ENCODE measurements at regions not wholly inside any gene's neighbourhood (a gene's known extent, or its start where the extent isn't known, plus 50 kb on each side); places are given as distances from the start of the nearest gene placed in this dataset.

DNA sequence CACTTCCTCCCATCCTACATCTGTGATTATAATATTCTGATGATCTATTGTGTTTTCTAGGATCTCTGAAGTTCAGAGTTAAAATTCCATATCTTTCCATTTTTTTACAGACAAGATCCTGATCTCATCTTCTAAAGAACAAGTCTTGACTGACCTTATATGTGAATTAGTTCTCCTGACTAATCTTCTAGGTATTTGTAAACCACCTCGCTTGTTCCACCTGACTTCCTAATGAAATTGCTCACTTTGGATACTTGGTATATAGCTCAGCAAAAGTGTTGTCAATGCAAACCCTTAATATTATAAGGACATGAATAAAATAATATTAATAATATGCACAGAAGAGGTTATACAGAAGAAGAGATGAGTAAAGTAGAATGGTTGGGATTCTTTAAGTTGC, 68.2 kb upstream of the NR4A3 start:
- DNase-seq (ENCODE audit: low spot score) (no peak), ATAC-seq (no peak)
- Mint-ChIP-seq H3K27me3 (ENCODE audit: low read depth) (no peaks in the 10 kb centered on the region), H3K4me1 (peaks cover 5% of the 10 kb centered on the region), H3K4me3 (no peak overlapping the region), H3K36me3 (no peaks in the 10 kb centered on the region), H3K27ac (no peak overlapping the region), H3K9me3 (no peaks in the 10 kb centered on the region)
- ChIA-PET CTCF (no interaction called here), POLR2A (no interaction called here)
- TF ChIP-seq, protein P1, sequence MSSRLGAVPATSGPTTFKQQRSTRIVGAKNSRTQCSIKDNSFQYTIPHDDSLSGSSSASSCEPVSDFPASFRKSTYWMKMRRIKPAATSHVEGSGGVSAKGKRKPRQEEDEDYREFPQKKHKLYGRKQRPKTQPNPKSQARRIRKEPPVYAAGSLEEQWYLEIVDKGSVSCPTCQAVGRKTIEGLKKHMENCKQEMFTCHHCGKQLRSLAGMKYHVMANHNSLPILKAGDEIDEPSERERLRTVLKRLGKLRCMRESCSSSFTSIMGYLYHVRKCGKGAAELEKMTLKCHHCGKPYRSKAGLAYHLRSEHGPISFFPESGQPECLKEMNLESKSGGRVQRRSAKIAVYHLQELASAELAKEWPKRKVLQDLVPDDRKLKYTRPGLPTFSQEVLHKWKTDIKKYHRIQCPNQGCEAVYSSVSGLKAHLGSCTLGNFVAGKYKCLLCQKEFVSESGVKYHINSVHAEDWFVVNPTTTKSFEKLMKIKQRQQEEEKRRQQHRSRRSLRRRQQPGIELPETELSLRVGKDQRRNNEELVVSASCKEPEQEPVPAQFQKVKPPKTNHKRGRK (CRISPR knock-in tag; IDR thresholded peaks at IDR 0.05; ENCODE audit: borderline replicate concordance) = no peak
- TF ChIP-seq ZNF396 (CRISPR knock-in tag; IDR thresholded peaks at IDR 0.05; ENCODE audit: borderline replicate concordance) (no peak), NR1H2 (CRISPR knock-in tag; IDR thresholded peaks at IDR 0.05) (no peak), ETV6 (CRISPR knock-in tag; IDR thresholded peaks at IDR 0.05) (no peak), ZBTB21 (CRISPR knock-in tag; IDR thresholded peaks at IDR 0.05; ENCODE audit: borderline replicate concordance) (no peak), ZNF121 (CRISPR knock-in tag; IDR thresholded peaks at IDR 0.05) (no peak), RELA (CRISPR knock-in tag; IDR thresholded peaks at IDR 0.05; ENCODE audit: borderline replicate concordance) (no peak)
- TF ChIP-seq, protein P2, sequence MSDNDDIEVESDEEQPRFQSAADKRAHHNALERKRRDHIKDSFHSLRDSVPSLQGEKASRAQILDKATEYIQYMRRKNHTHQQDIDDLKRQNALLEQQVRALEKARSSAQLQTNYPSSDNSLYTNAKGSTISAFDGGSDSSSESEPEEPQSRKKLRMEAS (CRISPR knock-in tag; IDR thresholded peaks at IDR 0.05) = no peak

DNA sequence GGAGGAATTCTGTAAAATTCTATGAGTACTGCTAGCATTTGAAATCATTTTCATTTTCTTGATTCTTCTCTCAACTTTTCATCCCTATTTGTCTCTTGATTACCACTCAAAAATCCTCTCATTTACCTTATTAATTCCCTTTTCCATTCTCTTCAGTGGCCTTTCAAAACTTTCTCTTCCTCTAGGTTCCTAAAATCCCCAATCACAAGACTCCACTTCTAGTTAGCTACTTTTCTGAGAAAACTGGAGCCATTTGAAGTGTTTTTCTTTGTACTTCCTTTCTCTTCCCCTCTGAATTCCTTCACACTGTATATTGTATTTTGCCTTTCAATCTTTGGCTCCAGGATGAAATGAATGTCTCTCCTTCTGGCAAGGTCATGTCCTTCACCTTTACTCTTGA, 61.3 kb upstream of the NR4A3 start:
- Mint-ChIP-seq H3K4me3 (no peak overlapping the region), H3K9me3 (peaks cover 4% of the 10 kb centered on the region; the same call in 1 of the 2 replicates), H3K27ac (no peak overlapping the region), H3K36me3 (no peaks in the 10 kb centered on the region), H3K27me3 (ENCODE audit: low read depth) (peaks cover 2% of the 10 kb centered on the region; the same call in 1 of the 2 replicates), H3K4me1 (no peaks in the 10 kb centered on the region)
- CTCF ChIA-PET = no interaction called here
- ATAC-seq (no peak), DNase-seq (ENCODE audit: low spot score) (no peak)
- TF ChIP-seq EMX1 (CRISPR knock-in tag; IDR thresholded peaks at IDR 0.05) = no peak
- no peak for TF ChIP-seq ESRRA (CRISPR knock-in tag; IDR thresholded peaks at IDR 0.05; ENCODE audit: borderline replicate concordance)
- TF ChIP-seq MYBL2 (CRISPR knock-in tag; IDR thresholded peaks at IDR 0.05) = no peak
- TF ChIP-seq, protein P3, sequence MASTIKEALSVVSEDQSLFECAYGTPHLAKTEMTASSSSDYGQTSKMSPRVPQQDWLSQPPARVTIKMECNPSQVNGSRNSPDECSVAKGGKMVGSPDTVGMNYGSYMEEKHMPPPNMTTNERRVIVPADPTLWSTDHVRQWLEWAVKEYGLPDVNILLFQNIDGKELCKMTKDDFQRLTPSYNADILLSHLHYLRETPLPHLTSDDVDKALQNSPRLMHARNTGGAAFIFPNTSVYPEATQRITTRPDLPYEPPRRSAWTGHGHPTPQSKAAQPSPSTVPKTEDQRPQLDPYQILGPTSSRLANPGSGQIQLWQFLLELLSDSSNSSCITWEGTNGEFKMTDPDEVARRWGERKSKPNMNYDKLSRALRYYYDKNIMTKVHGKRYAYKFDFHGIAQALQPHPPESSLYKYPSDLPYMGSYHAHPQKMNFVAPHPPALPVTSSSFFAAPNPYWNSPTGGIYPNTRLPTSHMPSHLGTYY (CRISPR knock-in tag; IDR thresholded peaks at IDR 0.05) = no peak
- no peak for TF ChIP-seq FOXK1 (CRISPR knock-in tag; IDR thresholded peaks at IDR 0.05)
- TF ChIP-seq GABPB1 (CRISPR knock-in tag; IDR thresholded peaks at IDR 0.05) = no peak
- TF ChIP-seq, protein P4, sequence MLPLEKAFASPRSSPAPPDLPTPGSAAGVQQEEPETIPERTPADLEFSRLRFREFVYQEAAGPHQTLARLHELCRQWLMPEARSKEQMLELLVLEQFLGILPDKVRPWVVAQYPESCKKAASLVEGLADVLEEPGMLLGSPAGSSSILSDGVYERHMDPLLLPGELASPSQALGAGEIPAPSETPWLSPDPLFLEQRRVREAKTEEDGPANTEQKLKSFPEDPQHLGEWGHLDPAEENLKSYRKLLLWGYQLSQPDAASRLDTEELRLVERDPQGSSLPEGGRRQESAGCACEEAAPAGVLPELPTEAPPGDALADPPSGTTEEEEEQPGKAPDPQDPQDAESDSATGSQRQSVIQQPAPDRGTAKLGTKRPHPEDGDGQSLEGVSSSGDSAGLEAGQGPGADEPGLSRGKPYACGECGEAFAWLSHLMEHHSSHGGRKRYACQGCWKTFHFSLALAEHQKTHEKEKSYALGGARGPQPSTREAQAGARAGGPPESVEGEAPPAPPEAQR (CRISPR knock-in tag; IDR thresholded peaks at IDR 0.05) = no peak
- TF ChIP-seq, protein P5, sequence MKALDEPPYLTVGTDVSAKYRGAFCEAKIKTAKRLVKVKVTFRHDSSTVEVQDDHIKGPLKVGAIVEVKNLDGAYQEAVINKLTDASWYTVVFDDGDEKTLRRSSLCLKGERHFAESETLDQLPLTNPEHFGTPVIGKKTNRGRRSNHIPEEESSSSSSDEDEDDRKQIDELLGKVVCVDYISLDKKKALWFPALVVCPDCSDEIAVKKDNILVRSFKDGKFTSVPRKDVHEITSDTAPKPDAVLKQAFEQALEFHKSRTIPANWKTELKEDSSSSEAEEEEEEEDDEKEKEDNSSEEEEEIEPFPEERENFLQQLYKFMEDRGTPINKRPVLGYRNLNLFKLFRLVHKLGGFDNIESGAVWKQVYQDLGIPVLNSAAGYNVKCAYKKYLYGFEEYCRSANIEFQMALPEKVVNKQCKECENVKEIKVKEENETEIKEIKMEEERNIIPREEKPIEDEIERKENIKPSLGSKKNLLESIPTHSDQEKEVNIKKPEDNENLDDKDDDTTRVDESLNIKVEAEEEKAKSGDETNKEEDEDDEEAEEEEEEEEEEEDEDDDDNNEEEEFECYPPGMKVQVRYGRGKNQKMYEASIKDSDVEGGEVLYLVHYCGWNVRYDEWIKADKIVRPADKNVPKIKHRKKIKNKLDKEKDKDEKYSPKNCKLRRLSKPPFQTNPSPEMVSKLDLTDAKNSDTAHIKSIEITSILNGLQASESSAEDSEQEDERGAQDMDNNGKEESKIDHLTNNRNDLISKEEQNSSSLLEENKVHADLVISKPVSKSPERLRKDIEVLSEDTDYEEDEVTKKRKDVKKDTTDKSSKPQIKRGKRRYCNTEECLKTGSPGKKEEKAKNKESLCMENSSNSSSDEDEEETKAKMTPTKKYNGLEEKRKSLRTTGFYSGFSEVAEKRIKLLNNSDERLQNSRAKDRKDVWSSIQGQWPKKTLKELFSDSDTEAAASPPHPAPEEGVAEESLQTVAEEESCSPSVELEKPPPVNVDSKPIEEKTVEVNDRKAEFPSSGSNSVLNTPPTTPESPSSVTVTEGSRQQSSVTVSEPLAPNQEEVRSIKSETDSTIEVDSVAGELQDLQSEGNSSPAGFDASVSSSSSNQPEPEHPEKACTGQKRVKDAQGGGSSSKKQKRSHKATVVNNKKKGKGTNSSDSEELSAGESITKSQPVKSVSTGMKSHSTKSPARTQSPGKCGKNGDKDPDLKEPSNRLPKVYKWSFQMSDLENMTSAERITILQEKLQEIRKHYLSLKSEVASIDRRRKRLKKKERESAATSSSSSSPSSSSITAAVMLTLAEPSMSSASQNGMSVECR (CRISPR knock-in tag; IDR thresholded peaks at IDR 0.05; ENCODE audit: borderline replicate concordance) = no peak
- no peak for TF ChIP-seq TEAD4 (CRISPR knock-in tag; IDR thresholded peaks at IDR 0.05)
- TF ChIP-seq TP53 (CRISPR knock-in tag; IDR thresholded peaks at IDR 0.05) = no peak
- TF ChIP-seq, protein P6, sequence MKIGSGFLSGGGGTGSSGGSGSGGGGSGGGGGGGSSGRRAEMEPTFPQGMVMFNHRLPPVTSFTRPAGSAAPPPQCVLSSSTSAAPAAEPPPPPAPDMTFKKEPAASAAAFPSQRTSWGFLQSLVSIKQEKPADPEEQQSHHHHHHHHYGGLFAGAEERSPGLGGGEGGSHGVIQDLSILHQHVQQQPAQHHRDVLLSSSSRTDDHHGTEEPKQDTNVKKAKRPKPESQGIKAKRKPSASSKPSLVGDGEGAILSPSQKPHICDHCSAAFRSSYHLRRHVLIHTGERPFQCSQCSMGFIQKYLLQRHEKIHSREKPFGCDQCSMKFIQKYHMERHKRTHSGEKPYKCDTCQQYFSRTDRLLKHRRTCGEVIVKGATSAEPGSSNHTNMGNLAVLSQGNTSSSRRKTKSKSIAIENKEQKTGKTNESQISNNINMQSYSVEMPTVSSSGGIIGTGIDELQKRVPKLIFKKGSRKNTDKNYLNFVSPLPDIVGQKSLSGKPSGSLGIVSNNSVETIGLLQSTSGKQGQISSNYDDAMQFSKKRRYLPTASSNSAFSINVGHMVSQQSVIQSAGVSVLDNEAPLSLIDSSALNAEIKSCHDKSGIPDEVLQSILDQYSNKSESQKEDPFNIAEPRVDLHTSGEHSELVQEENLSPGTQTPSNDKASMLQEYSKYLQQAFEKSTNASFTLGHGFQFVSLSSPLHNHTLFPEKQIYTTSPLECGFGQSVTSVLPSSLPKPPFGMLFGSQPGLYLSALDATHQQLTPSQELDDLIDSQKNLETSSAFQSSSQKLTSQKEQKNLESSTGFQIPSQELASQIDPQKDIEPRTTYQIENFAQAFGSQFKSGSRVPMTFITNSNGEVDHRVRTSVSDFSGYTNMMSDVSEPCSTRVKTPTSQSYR (CRISPR knock-in tag; IDR thresholded peaks at IDR 0.05) = no peak
- TF ChIP-seq, protein P2 (CRISPR knock-in tag; IDR thresholded peaks at IDR 0.05) = no peak
- POLR2A ChIA-PET = no interaction called here

All from WTC11 (cell line).